HT-29 (cell line): ENCODE measurements at regions not wholly inside any gene's neighbourhood (a gene's known extent, or its start where the extent isn't known, plus 50 kb on each side); places are given as distances from the start of the nearest gene placed in this dataset.
A peak's percentile ranks its signal among the peaks of the same experiment; 100 is the strongest.
"Not testable (repeated sequence)": the region's sequence is repeated elsewhere in the genome, so short reads cannot be mapped to it uniquely, and the experiment has no call there.

Experiments
- DNase-seq: peaks from one replicate; pipeline ENCODE4 v3.0.0-alpha.2; 2015; ENCODE audit warnings: low spot score

- no peak for DNase-seq
Measured at GRCh38 chr1:196160066-196160795, 448.0 kb downstream of the KCNT2 start.

GRCh38 chr1:196155586-196155985 is 452.7 kb downstream of the KCNT2 start:
- no peak for DNase-seq

- no peak for DNase-seq
Measured at GRCh38 chr1:196152975-196153374, 455.3 kb downstream of the KCNT2 start.

GRCh38 chr1:196152086-196152485 is 456.2 kb downstream of the KCNT2 start:
- DNase-seq: no peak

DNA sequence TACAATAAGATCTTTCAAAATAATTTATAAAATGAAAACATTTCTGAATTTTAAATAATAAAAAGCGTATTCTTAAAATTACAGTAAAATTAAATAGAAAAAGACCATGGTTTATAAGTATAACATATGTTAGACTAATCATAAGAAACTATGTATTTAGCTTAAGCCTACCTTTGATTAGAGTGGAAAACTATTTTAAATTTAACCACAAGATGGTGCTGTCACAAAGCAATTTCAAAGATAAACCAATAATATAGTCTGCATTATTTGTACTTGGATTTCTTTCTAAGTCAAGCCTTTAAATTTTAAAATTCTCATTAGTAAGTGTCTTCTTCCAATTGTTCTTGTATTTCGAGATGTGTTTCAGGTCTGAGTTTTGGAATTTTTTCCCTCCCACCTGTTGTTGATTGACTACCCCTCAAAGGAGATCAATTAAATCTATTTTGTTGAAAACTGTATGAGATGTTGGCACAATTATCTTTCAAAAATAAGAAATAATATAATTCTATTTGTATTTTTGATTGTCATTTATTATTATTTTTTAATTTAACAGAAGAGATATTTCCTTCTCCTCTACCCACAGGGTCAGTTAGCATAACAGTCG is 459.8 kb downstream of the KCNT2 start:
- peak; percentile 88 for DNase-seq

DNA sequence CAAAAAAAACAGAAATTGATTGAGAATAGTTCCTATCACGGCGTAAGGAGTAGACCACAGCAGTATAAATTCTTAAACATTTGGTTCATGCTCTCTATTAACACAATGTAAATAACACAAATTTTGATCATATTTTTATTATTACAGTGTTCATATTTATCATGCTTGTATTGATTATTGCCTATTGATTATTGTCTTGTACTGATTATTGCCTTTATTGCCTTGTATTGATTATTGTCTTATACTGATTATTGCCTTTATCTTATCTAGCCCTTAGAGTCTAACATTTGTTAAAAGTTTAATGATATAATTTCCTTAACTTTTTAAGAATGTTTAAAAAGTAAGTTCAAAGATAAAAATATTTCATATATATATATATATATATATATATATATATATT is 460.7 kb downstream of the KCNT2 start:
- DNase-seq: no peak

DNA sequence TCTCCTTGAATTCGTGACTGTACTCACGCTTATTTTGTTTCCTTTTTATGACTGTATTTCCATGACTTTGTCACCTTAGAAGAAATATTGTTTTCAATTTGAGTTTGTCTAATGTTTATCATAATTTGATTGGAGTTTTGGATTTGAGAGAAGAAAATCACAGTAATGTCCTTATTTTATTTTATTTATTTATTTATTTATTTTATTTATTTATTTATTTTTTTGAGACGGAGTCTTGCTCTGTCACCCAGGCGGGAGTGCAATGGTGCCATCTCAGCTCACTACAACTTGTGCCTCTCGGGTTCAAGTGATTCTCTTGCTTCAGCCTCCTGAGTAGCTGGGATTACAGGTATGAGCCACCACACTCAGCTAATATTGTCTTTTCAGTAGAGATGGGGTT is 463.1 kb downstream of the KCNT2 start:
- not testable (repeated sequence) for DNase-seq

DNA sequence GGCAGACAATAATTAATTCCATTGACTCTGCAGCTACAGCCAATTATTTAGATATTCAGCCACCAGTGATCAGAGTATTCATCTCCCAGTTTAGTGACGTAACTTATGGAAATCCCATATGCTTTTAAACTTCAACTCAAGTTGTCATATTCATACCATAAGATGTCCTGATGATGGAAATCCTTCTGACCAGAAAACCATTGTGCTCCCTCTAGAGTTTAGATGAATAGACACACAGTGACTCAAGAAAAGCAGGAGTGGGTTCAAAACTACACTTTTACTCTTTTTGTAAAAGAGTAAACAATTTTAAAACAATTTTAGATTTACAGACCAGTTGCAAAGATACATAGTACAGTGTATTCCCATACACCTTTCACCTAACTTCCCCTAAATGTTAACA is 463.7 kb downstream of the KCNT2 start:
- DNase-seq: no peak

- no peak for DNase-seq
Measured at GRCh38 chr1:196143602-196144342, 464.5 kb downstream of the KCNT2 start.

DNA sequence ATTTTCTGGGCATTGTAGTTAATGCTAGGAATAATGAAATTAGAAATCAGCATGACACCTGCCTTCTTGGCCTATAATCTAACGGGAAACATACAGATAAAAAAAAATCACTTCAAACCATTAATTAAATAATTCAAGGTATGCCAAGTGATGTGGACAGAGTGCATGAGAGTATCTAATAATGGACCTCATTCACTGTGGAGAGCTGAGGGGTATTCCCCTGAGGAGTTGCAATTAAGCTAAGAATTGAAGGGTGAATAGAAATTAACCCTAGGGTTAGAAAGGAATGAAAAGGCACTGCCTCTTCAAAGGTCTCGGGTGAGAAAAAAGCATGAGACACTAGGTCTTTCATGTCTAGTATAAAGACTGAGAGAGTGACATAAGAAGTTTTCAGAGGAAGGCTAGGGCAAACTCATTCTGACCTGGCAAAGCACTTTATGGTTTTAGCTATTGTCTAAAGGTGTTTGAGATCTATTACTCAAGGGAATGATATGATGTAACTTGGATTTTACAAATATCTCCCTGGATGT is 466.1 kb downstream of the KCNT2 start:
- no peak for DNase-seq

GRCh38 chr1:196136396-196136795 is 471.8 kb downstream of the KCNT2 start:
- DNase-seq: no peak

DNA sequence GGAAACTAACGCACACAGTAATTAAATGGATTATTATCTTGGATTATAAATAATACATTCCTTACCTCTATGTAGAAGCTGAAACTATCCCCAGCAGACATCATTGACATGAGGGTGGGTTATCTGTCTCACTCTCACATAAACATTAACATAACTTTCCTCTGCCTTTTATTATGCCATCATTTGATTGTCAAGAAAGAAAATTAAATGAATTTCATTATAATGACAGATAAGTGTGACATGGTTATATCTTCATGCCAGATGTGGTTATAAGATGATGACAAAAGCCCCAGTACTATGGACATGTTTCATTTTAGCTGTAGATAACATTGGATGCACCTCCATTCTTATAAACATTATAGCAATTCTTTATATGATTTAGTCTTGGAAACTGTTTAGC is 476.5 kb downstream of the KCNT2 start:
- no peak for DNase-seq

DNA sequence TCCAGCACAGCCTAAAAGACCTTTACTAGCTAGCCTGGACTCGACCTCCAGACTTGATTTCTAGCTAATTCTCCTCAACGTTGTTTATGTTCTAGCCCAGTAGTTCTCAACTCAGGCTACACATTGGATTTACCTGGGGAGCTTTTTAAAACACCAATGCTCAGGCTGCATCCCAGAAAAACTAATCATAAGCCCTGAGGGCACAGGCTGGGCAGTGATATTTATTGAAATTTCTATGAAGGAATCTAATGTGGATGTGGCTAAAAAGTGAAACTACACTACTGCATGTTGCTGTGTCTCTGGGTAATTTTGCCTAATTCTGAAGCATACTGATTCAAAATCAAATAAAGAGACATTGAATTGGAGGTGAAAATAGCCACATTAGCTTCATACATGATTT is 479.4 kb downstream of the KCNT2 start:
- DNase-seq: no peak

GRCh38 chr1:196121181-196121580 is 487.1 kb downstream of the KCNT2 start:
- DNase-seq: no peak

DNA sequence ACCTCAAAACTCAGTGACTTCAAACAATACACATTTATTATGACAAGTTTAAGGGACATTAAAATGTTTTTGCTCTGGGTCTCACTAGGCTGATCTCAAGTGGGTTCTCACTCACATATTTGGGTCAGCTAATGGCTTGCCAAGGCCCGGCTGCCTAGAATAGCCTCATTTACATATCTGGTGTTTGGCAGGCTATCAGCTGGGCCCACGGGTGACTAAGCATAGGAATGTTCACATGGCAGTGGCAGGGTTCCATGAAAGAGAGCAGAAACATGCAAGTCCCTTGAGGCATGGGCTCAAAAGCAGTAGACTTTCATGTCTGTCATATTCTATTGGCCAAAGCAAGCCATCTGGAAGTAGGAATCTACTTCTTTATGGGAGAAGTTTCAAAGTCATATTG is 492.6 kb downstream of the KCNT2 start:
- no peak for DNase-seq

DNA sequence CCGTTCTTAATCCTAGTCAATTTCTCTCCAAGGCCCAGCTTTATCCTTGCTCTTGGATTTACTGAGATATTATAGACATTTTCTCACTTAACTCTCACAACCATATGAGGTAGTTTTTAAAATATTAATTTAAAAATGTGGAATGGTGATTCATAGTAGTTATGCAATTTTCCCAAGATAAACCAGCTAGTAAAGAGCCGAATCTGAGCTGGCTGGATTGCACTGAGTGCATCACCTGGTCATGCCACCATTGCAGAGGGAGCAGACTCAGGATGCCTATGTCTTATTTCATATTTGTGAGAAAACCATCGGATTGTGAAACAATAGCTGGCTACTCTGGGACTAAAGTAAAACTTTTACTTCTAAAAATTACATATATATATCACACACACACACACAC is 494.0 kb downstream of the KCNT2 start:
- DNase-seq: no peak

DNA sequence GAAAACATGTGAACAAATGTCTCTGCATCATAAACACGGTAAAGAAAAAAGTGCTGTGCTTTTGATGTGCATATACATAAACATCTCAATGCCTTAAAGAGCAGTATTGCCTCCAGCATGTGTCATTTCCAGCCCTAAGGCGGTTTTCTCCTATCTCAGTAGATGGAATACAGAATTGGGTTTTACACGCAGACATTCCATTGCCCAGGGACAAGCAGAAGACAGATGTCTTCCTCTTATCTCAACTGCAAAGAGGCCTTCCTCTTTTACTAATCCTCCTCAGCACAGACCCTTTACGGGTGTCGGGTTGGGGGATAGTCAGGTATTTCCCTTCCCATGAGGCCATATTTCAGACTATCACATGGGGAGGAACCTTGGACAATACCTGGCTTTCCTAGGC is 499.2 kb downstream of the KCNT2 start:
- not testable (repeated sequence) for DNase-seq

- no peak for DNase-seq
Measured at GRCh38 chr1:196105901-196106300, 502.3 kb downstream of the KCNT2 start.

DNA sequence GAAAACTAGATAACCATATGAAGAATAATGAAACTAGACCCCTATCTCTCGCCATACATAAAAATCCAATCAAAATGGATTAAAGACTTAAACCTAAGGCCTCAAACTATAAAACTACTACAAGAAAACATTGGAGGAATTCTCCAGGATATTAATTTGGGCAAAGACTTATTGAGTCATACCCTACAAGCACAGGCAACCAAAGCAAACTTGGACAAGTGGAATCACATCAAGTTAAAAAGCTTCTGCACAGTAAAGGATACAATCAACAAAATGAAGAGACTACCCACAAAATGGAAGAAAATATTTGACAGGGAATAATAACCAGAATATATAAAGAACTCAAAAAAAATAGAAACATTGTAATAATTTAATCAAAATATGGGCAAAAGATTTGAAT is 505.4 kb downstream of the KCNT2 start:
- DNase-seq: no peak

- no peak for DNase-seq
Measured at GRCh38 chr1:196098000-196098399, 510.2 kb downstream of the KCNT2 start.

- no peak for DNase-seq
Measured at GRCh38 chr1:196094821-196095220, 513.4 kb downstream of the KCNT2 start.

GRCh38 chr1:196091397-196092135 is 516.7 kb downstream of the KCNT2 start:
- no peak for DNase-seq
